ENCODE measurements at regions not wholly inside any gene's neighbourhood (a gene's known extent, or its start where the extent isn't known, plus 50 kb on each side); places are given as distances from the start of the nearest gene placed in this dataset.

DNA sequence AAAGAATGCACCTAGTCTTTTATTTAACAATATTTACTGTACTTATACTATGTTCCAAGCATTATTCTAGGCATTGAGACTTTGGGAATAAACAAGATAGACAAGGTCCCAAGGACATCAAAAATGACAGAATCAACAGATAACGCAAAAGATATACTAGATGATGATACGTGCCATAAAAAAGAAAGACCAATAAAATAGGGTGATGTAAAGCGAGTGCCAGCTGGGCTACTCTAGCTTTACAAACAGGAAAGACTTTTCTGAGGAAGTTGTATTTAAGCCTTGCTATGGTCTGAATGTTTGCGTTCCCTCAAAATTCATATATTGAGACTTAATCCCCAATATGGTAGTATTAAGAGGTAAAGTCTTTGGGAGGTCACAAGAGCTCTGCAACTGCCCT, 310.2 kb upstream of the RGMB start (continued):
- no peak for TF ChIP-seq PREB (CRISPR knock-in tag; IDR thresholded peaks at IDR 0.05; ENCODE audit: borderline replicate concordance)

DNA sequence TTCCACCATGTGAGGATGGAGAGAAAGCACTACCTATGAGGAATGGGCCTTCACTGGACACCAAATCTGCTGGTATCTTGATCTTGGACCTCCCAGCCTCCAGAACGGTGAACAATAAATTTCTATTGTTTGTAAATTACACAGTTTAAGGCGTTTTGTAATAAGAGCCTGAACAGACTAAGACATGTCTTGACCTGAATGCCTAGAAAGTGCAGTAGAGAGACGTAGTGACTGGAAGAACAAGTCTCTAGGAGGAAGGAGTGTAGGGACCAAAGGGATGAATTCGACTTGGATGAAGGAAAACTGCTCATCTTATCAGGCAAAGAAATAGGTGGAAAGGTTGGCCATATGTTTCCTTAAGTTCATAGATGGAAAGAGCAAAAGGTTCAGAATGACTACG, 309.8 kb upstream of the RGMB start:
- POLR2A ChIA-PET, result no interaction called here
- Mint-ChIP-seq H3K4me1 (no peaks in the 10 kb centered on the region), H3K27ac (no peak overlapping the region), H3K27me3 (ENCODE audit: low read depth) (no peaks in the 10 kb centered on the region), H3K36me3 (no peaks in the 10 kb centered on the region; the same call in 1 of the 2 replicates), H3K4me3 (no peak overlapping the region), H3K9me3 (peaks cover 31% of the 10 kb centered on the region)
- TF ChIP-seq JUN (CRISPR knock-in tag; IDR thresholded peaks at IDR 0.05) (no peak), ZNF219 (CRISPR knock-in tag; IDR thresholded peaks at IDR 0.05; ENCODE audit: borderline replicate concordance) (no peak), NFYB (CRISPR knock-in tag; conservative IDR thresholded peaks at IDR 0.05; ENCODE audit: low read depth) (no peak), SMAD4 (CRISPR knock-in tag; IDR thresholded peaks at IDR 0.05) (no peak), ZNF396 (CRISPR knock-in tag; IDR thresholded peaks at IDR 0.05; ENCODE audit: borderline replicate concordance) (no peak), NFE2L1 (CRISPR knock-in tag; IDR thresholded peaks at IDR 0.05) (no peak), SMAD3 (CRISPR knock-in tag; IDR thresholded peaks at IDR 0.05; ENCODE audit: borderline replicate concordance) (no peak), PREB (CRISPR knock-in tag; IDR thresholded peaks at IDR 0.05; ENCODE audit: borderline replicate concordance) (no peak), NR2C2 (CRISPR knock-in tag; IDR thresholded peaks at IDR 0.05) (no peak)
- TF ChIP-seq, protein P1, sequence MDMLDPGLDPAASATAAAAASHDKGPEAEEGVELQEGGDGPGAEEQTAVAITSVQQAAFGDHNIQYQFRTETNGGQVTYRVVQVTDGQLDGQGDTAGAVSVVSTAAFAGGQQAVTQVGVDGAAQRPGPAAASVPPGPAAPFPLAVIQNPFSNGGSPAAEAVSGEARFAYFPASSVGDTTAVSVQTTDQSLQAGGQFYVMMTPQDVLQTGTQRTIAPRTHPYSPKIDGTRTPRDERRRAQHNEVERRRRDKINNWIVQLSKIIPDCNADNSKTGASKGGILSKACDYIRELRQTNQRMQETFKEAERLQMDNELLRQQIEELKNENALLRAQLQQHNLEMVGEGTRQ (CRISPR knock-in tag; IDR thresholded peaks at IDR 0.05), result no peak
- DNase-seq (ENCODE audit: low spot score) (no peak), ATAC-seq (no peak)
- CTCF ChIA-PET, result no interaction called here

GRCh38 chr5:98464737-98465330, 308.6 kb upstream of the RGMB start:
- Mint-ChIP-seq H3K4me1 (no peaks in the 10 kb centered on the region), H3K27me3 (ENCODE audit: low read depth) (no peaks in the 10 kb centered on the region), H3K9me3 (peaks cover 39% of the 10 kb centered on the region), H3K27ac (no peak overlapping the region; the same call in 1 of the 2 replicates), H3K36me3 (peaks cover 8% of the 10 kb centered on the region; the same call in 1 of the 2 replicates), H3K4me3 (no peak overlapping the region)
- POLR2A ChIA-PET, result no interaction called here
- DNase-seq (ENCODE audit: low spot score) (no peak), ATAC-seq (no peak)
- CTCF ChIA-PET, result no interaction called here
- no peak for TF ChIP-seq CTCF (IDR thresholded peaks at IDR 0.05)
- TF ChIP-seq HMGXB4 (CRISPR knock-in tag; IDR thresholded peaks at IDR 0.05), result no peak
- TF ChIP-seq MXD4 (CRISPR knock-in tag; IDR thresholded peaks at IDR 0.05; ENCODE audit: borderline replicate concordance), result no peak
- TF ChIP-seq, protein P2, sequence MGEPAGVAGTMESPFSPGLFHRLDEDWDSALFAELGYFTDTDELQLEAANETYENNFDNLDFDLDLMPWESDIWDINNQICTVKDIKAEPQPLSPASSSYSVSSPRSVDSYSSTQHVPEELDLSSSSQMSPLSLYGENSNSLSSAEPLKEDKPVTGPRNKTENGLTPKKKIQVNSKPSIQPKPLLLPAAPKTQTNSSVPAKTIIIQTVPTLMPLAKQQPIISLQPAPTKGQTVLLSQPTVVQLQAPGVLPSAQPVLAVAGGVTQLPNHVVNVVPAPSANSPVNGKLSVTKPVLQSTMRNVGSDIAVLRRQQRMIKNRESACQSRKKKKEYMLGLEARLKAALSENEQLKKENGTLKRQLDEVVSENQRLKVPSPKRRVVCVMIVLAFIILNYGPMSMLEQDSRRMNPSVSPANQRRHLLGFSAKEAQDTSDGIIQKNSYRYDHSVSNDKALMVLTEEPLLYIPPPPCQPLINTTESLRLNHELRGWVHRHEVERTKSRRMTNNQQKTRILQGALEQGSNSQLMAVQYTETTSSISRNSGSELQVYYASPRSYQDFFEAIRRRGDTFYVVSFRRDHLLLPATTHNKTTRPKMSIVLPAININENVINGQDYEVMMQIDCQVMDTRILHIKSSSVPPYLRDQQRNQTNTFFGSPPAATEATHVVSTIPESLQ (CRISPR knock-in tag; IDR thresholded peaks at IDR 0.05), result no peak
- TF ChIP-seq CREB1 (CRISPR knock-in tag; IDR thresholded peaks at IDR 0.05), result no peak
- TF ChIP-seq RORB (CRISPR knock-in tag; IDR thresholded peaks at IDR 0.05), result no peak
- TF ChIP-seq ESRRA (CRISPR knock-in tag; IDR thresholded peaks at IDR 0.05; ENCODE audit: borderline replicate concordance), result no peak
- TF ChIP-seq ZNF138 (CRISPR knock-in tag; conservative IDR thresholded peaks at IDR 0.05), result no peak
- TF ChIP-seq, protein P3, sequence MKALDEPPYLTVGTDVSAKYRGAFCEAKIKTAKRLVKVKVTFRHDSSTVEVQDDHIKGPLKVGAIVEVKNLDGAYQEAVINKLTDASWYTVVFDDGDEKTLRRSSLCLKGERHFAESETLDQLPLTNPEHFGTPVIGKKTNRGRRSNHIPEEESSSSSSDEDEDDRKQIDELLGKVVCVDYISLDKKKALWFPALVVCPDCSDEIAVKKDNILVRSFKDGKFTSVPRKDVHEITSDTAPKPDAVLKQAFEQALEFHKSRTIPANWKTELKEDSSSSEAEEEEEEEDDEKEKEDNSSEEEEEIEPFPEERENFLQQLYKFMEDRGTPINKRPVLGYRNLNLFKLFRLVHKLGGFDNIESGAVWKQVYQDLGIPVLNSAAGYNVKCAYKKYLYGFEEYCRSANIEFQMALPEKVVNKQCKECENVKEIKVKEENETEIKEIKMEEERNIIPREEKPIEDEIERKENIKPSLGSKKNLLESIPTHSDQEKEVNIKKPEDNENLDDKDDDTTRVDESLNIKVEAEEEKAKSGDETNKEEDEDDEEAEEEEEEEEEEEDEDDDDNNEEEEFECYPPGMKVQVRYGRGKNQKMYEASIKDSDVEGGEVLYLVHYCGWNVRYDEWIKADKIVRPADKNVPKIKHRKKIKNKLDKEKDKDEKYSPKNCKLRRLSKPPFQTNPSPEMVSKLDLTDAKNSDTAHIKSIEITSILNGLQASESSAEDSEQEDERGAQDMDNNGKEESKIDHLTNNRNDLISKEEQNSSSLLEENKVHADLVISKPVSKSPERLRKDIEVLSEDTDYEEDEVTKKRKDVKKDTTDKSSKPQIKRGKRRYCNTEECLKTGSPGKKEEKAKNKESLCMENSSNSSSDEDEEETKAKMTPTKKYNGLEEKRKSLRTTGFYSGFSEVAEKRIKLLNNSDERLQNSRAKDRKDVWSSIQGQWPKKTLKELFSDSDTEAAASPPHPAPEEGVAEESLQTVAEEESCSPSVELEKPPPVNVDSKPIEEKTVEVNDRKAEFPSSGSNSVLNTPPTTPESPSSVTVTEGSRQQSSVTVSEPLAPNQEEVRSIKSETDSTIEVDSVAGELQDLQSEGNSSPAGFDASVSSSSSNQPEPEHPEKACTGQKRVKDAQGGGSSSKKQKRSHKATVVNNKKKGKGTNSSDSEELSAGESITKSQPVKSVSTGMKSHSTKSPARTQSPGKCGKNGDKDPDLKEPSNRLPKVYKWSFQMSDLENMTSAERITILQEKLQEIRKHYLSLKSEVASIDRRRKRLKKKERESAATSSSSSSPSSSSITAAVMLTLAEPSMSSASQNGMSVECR (CRISPR knock-in tag; IDR thresholded peaks at IDR 0.05; ENCODE audit: borderline replicate concordance), result no peak

Data from WTC11 (cell line).